Hepatocyte (in vitro differentiated cells): ENCODE measurements at regions not wholly inside any gene's neighbourhood (a gene's known extent, or its start where the extent isn't known, plus 50 kb on each side); places are given as distances from the start of the nearest gene placed in this dataset.

Experiments
- DNase-seq: peaks from one replicate; pipeline ENCODE4 v3.0.0-alpha.2; 2016; ENCODE audit warnings: low spot score
- H2AFZ ChIP-seq: fragments of 200-600 bp; sonication (generic); 2 replicates; pipeline ENCODE4 v1.6.0; 2016; ENCODE audit warnings: antibody characterized with exemption, mild to moderate bottlenecking
- H3K27ac ChIP-seq: fragments of 200-600 bp; sonication (generic); 2 replicates; pipeline ENCODE4 v1.5.1; 2016; ENCODE audit warnings: mild to moderate bottlenecking
- H3K27me3 ChIP-seq: fragments of 200-600 bp; sonication (generic); 2 replicates; pipeline ENCODE4 v1.6.1; 2016
- H3K36me3 ChIP-seq: fragments of 200-600 bp; sonication (generic); replicated peaks from 2 replicates; pipeline ENCODE4 v1.5.1; 2016; ENCODE audit warnings: low read depth; ENCODE audit not compliant: insufficient read depth
- H3K4me1 ChIP-seq: fragments of 200-600 bp; sonication (generic); 2 replicates; pipeline ENCODE4 v1.5.1; 2016; ENCODE audit warnings: mild to moderate bottlenecking, moderate library complexity; ENCODE audit not compliant: insufficient read depth
- H3K4me2 ChIP-seq: fragments of 200-600 bp; sonication (generic); 2 replicates; pipeline ENCODE4 v1.6.0; 2016
- H3K4me3 ChIP-seq: fragments of 200-600 bp; sonication (generic); 2 replicates; pipeline ENCODE4 v1.5.1; 2016; ENCODE audit warnings: mild to moderate bottlenecking
- H3K79me2 ChIP-seq: fragments of 200-600 bp; sonication (generic); 2 replicates; pipeline ENCODE4 v1.6.0; 2017; ENCODE audit warnings: mild to moderate bottlenecking
- H3K9me2 ChIP-seq: fragments of 200-600 bp; sonication (generic); replicated peaks from 2 replicates; pipeline ENCODE4 v1.6.0; 2017; ENCODE audit warnings: mild to moderate bottlenecking; ENCODE audit not compliant: insufficient read depth
- H3K9me3 ChIP-seq: fragments of 200-600 bp; sonication (generic); 2 replicates; pipeline ENCODE4 v1.5.1; 2016; ENCODE audit warnings: low read depth, mild to moderate bottlenecking
- H4K20me1 ChIP-seq: fragments of 200-600 bp; sonication (generic); 2 replicates; pipeline ENCODE4 v1.6.0; 2016; ENCODE audit warnings: mild to moderate bottlenecking; ENCODE audit not compliant: insufficient read depth, poor library complexity, severe bottlenecking
- EZH2 ChIP-seq: fragments of 200-600 bp; sonication (generic); IDR thresholded peaks from 2 replicates; pipeline ENCODE4 v1.6.1; 2016; ENCODE audit warnings: antibody characterized with exemption, mild to moderate bottlenecking, borderline replicate concordance
- EZH2phosphoT487 ChIP-seq: fragments of 200-600 bp; sonication (generic); IDR thresholded peaks from one replicate; pipeline ENCODE4 v1.6.1; 2018; ENCODE audit warnings: antibody characterized with exemption, mild to moderate bottlenecking, low read depth, moderate library complexity; ENCODE audit not compliant: unreplicated experiment, severe bottlenecking
- WGBS: methylation state at CpG from one replicate; pipeline ENCODE4 v1.1.6; 2016; ENCODE audit warnings: low lambda C conversion rate; ENCODE audit errors: missing lambda C conversion rate; 5-methylcytosine and 5-hydroxymethylcytosine counted together
- TF ChIP-seq, protein P1 (sequence below): fragments of 200-600 bp; sonication (generic); IDR thresholded peaks from 2 replicates; pipeline ENCODE4 v1.5.1; 2016; ENCODE audit warnings: antibody characterized with exemption, mild to moderate bottlenecking; ENCODE audit not compliant: poor library complexity

DNA sequence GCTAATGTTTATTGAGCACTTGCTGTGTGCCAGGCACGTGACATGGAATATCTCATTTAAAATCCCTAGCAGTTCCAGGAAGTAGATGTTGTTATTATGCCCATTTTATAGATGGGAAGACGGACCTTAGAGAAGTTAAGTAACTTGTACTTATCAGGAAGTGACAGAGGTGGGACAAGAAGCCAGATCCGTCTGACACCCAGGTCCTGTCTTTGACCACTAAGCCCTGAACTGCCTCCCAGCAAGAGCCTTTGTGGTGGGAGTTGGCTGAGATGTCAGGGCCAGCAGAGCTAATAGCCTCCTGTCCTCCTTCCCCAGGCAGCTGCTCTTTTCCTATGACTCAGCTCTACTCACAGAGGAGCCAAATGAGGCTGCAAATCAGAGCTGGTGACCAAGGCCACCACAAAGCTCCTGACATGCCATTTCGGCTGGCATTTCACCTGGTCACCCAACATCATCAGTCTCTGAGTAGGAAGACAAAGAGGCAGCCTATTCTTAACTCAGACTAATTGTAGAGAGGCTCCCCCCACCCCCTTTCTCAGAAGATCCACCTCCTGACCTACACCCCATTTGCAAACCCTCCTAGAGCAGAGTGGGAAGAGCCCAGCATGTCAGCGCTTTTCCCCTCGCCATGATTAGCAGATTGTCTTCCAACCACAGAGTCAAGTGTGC is 175.1 kb upstream of the KIT start:
- H3K4me1 ChIP-seq, result no peaks in the 10 kb centered on the region
- TF ChIP-seq EZH2 (no peak), EZH2phosphoT487 (no peak)
- H3K9me2 ChIP-seq, result no peaks in the 10 kb centered on the region
- DNase-seq, result no peak
- no peaks in the 10 kb centered on the region for H3K79me2 ChIP-seq
- no peak overlapping the region for H2AFZ ChIP-seq
- no peaks in the 10 kb centered on the region for H3K36me3 ChIP-seq
- no peaks in the 10 kb centered on the region for H4K20me1 ChIP-seq
- 89% methylated on average over 6 of the region's 6 CpGs for WGBS
- H3K4me3 ChIP-seq, result no peak overlapping the region
- no peaks in the 10 kb centered on the region for H3K9me3 ChIP-seq
- H3K4me2 ChIP-seq, result no peak overlapping the region
- H3K27ac ChIP-seq, result no peak overlapping the region
- no peaks in the 10 kb centered on the region for H3K27me3 ChIP-seq

DNA sequence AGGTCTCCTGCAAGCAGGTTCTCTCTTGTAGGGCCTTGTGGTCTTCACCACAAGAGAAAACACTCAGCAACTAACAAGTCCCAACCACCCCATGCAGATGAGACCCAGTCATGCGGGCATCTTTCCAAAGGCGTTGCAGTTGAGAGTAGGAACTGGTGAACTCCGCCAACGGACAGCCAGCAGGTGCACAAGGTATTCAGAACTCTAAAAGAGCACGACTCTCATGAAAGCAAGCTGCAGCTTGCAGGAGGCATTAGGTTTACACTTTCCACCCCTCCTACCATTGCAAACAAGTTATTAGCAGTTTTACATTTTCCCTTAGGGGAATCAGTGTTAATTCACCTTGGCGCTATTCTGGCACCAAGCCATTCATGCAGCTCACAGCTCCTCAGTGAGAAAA is 173.4 kb upstream of the KIT start:
- no peaks in the 10 kb centered on the region for H3K36me3 ChIP-seq
- no peak overlapping the region for H3K27ac ChIP-seq
- no peak for DNase-seq
- H4K20me1 ChIP-seq, result no peaks in the 10 kb centered on the region
- H3K9me2 ChIP-seq, result no peaks in the 10 kb centered on the region
- TF ChIP-seq, protein P1, sequence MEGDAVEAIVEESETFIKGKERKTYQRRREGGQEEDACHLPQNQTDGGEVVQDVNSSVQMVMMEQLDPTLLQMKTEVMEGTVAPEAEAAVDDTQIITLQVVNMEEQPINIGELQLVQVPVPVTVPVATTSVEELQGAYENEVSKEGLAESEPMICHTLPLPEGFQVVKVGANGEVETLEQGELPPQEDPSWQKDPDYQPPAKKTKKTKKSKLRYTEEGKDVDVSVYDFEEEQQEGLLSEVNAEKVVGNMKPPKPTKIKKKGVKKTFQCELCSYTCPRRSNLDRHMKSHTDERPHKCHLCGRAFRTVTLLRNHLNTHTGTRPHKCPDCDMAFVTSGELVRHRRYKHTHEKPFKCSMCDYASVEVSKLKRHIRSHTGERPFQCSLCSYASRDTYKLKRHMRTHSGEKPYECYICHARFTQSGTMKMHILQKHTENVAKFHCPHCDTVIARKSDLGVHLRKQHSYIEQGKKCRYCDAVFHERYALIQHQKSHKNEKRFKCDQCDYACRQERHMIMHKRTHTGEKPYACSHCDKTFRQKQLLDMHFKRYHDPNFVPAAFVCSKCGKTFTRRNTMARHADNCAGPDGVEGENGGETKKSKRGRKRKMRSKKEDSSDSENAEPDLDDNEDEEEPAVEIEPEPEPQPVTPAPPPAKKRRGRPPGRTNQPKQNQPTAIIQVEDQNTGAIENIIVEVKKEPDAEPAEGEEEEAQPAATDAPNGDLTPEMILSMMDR, result no peak
- no peak for TF ChIP-seq EZH2phosphoT487
- no peaks in the 10 kb centered on the region for H3K27me3 ChIP-seq
- H3K4me3 ChIP-seq, result no peak overlapping the region
- H3K79me2 ChIP-seq, result no peaks in the 10 kb centered on the region
- H3K4me2 ChIP-seq, result no peak overlapping the region
- H3K4me1 ChIP-seq, result no peaks in the 10 kb centered on the region
- whole genome bisulfite sequencing, result 85% methylated on average over 6 of the region's 6 CpGs
- no peaks in the 10 kb centered on the region for H3K9me3 ChIP-seq
- H2AFZ ChIP-seq, result no peak overlapping the region

DNA sequence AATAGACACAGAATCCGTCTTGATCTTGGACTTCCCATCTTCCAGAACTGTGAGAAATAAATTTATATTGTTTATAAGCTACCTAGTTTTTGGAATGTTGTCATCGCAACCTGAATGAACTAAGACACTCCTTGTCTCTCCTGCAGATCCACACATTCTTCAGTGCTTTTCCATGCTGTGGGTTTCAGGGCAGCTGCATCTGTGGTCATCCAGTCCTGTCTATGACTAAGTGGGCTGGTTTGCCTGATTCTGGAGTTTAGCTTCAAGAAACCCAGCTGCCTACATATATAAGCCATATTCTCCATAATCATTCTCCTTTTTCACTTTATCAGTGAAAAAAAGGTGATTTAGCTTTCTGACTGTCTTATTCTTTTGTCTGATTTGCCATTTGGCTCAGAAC is 170.3 kb upstream of the KIT start:
- Histone ChIP-seq H3K36me3 (no peaks in the 10 kb centered on the region), H3K4me1 (no peaks in the 10 kb centered on the region), H3K4me2 (no peak overlapping the region), H3K79me2 (no peaks in the 10 kb centered on the region), H4K20me1 (no peaks in the 10 kb centered on the region), H3K9me3 (no peaks in the 10 kb centered on the region), H3K27ac (no peak overlapping the region), H3K9me2 (no peaks in the 10 kb centered on the region), H3K27me3 (no peaks in the 10 kb centered on the region), H2AFZ (no peak overlapping the region), H3K4me3 (no peak overlapping the region)
- TF ChIP-seq EZH2phosphoT487 (no peak), EZH2 (no peak)
- TF ChIP-seq, protein P1, result no peak
- 97% methylated on average over 2 of the region's 2 CpGs for WGBS
- DNase-seq, result no peak

DNA sequence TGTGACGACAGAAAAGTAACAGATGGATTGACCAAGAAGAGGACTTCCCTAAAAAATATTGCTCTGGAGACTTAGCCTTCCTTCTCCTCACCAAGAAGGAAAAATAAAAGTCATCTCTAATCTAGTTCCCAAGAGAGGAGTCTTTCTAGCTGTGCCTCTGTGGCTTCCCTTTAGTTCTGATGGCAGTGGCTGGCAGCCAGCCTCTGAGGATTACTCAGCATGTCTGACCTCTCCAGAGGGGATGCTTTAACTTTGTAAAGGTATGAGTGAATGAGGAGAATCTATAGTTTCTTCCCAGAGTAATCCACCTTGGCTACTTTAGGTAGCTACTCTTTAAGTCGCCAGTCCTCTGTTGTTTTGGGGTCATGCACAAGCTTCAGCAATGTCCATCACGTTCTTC is 163.9 kb upstream of the KIT start:
- WGBS, result 86% methylated on average over 3 of the region's 3 CpGs
- H3K79me2 ChIP-seq, result no peaks in the 10 kb centered on the region

More for the DNA sequence above, 163.9 kb upstream of the KIT start:
- Histone ChIP-seq H3K4me3 (no peak overlapping the region), H3K4me2 (no peak overlapping the region), H3K4me1 (no peaks in the 10 kb centered on the region), H2AFZ (no peak overlapping the region), H3K9me2 (no peaks in the 10 kb centered on the region), H3K36me3 (no peaks in the 10 kb centered on the region), H3K9me3 (no peaks in the 10 kb centered on the region), H3K27me3 (no peaks in the 10 kb centered on the region), H4K20me1 (no peaks in the 10 kb centered on the region), H3K27ac (no peak overlapping the region)
- no peak for DNase-seq
- TF ChIP-seq EZH2phosphoT487, result no peak
- no peak for TF ChIP-seq EZH2
- TF ChIP-seq, protein P1, result no peak
